ENCODE measurements at regions not wholly inside any gene's neighbourhood (a gene's known extent, or its start where the extent isn't known, plus 50 kb on each side); places are given as distances from the start of the nearest gene placed in this dataset.

GRCh38 chr15:46328821-46329220 lies 694.0 kb downstream of the SQOR start:
- TF ChIP-seq CTCF (IDR thresholded peaks at IDR 0.05) = no peak
- no peak for TF ChIP-seq SP1 (CRISPR knock-in tag; conservative IDR thresholded peaks at IDR 0.05)
- TF ChIP-seq, protein P1, sequence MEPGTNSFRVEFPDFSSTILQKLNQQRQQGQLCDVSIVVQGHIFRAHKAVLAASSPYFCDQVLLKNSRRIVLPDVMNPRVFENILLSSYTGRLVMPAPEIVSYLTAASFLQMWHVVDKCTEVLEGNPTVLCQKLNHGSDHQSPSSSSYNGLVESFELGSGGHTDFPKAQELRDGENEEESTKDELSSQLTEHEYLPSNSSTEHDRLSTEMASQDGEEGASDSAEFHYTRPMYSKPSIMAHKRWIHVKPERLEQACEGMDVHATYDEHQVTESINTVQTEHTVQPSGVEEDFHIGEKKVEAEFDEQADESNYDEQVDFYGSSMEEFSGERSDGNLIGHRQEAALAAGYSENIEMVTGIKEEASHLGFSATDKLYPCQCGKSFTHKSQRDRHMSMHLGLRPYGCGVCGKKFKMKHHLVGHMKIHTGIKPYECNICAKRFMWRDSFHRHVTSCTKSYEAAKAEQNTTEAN (CRISPR knock-in tag; IDR thresholded peaks at IDR 0.05) = no peak
- TF ChIP-seq JUN (CRISPR knock-in tag; IDR thresholded peaks at IDR 0.05) = no peak
- no peak for TF ChIP-seq MXD4 (CRISPR knock-in tag; IDR thresholded peaks at IDR 0.05; ENCODE audit: borderline replicate concordance)
- TF ChIP-seq, protein P2, sequence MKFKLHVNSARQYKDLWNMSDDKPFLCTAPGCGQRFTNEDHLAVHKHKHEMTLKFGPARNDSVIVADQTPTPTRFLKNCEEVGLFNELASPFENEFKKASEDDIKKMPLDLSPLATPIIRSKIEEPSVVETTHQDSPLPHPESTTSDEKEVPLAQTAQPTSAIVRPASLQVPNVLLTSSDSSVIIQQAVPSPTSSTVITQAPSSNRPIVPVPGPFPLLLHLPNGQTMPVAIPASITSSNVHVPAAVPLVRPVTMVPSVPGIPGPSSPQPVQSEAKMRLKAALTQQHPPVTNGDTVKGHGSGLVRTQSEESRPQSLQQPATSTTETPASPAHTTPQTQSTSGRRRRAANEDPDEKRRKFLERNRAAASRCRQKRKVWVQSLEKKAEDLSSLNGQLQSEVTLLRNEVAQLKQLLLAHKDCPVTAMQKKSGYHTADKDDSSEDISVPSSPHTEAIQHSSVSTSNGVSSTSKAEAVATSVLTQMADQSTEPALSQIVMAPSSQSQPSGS (CRISPR knock-in tag; IDR thresholded peaks at IDR 0.05; ENCODE audit: borderline replicate concordance, low read depth) = no peak
- TF ChIP-seq FOXK1 (CRISPR knock-in tag; IDR thresholded peaks at IDR 0.05) = no peak
- TF ChIP-seq ZNF423 (CRISPR knock-in tag; IDR thresholded peaks at IDR 0.05) = no peak
- TF ChIP-seq, protein P3, sequence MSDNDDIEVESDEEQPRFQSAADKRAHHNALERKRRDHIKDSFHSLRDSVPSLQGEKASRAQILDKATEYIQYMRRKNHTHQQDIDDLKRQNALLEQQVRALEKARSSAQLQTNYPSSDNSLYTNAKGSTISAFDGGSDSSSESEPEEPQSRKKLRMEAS (CRISPR knock-in tag; IDR thresholded peaks at IDR 0.05) = no peak
- TF ChIP-seq HMGA2 (CRISPR knock-in tag; IDR thresholded peaks at IDR 0.05) = no peak

All from WTC11 (cell line).